ENCODE measurements at regions not wholly inside any gene's neighbourhood (a gene's known extent, or its start where the extent isn't known, plus 50 kb on each side); places are given as distances from the start of the nearest gene placed in this dataset.

GRCh38 chr17:33515974-33516373 is 222.9 kb upstream of the ASIC2 start:
- no peak for TF ChIP-seq CTCF (IDR thresholded peaks at IDR 0.05)
- TF ChIP-seq POLR2AphosphoS5 (IDR thresholded peaks at IDR 0.05): no peak

All from gastroesophageal sphincter (tissue), 3 donors.